ENCODE measurements at regions not wholly inside any gene's neighbourhood (a gene's known extent, or its start where the extent isn't known, plus 50 kb on each side); places are given as distances from the start of the nearest gene placed in this dataset.

- H3K36me3 ChIP-seq, result no peaks in the 10 kb centered on the region
- H3K27me3 ChIP-seq, result no peaks in the 10 kb centered on the region
- DNase-seq (ENCODE audit: low read depth in 1 of 2, low spot score in 1 of 2), result peak in 1 of 2 donors; percentile 82
- no peak overlapping the region for H3K4me3 ChIP-seq
- no peak overlapping the region for H3K27ac ChIP-seq
- H3K4me1 ChIP-seq (ENCODE audit: low read depth), result no peaks in the 10 kb centered on the region
- H3K9me3 ChIP-seq (ENCODE audit: low read depth), result no peaks in the 10 kb centered on the region
- TF ChIP-seq CTCF (IDR thresholded peaks at IDR 0.05; ENCODE audit: low read depth, low read length), result no peak
These were observed 96.0 kb upstream of the SLC38A4 start for GRCh38 chr12:46921764-46922133.

GRCh38 chr12:46926526-46926925 lies 100.7 kb upstream of the SLC38A4 start:
- Histone ChIP-seq H3K9me3 (ENCODE audit: low read depth) (no peaks in the 10 kb centered on the region), H3K4me1 (ENCODE audit: low read depth) (no peaks in the 10 kb centered on the region), H3K27ac (no peak overlapping the region), H3K27me3 (no peaks in the 10 kb centered on the region), H3K4me3 (no peak overlapping the region), H3K36me3 (no peaks in the 10 kb centered on the region)
- DNase-seq (ENCODE audit: low read depth in 1 of 2, low spot score in 1 of 2), result no peak
- TF ChIP-seq CTCF (IDR thresholded peaks at IDR 0.05; ENCODE audit: low read depth, low read length), result no peak

GRCh38 chr12:46930101-46930500 lies 104.3 kb upstream of the SLC38A4 start:
- TF ChIP-seq CTCF (IDR thresholded peaks at IDR 0.05; ENCODE audit: low read depth, low read length), result no peak
- Histone ChIP-seq H3K36me3 (no peaks in the 10 kb centered on the region), H3K9me3 (ENCODE audit: low read depth) (no peaks in the 10 kb centered on the region), H3K27ac (no peak overlapping the region), H3K4me1 (ENCODE audit: low read depth) (no peaks in the 10 kb centered on the region), H3K27me3 (no peaks in the 10 kb centered on the region), H3K4me3 (no peak overlapping the region)
- DNase-seq (ENCODE audit: low read depth in 1 of 2, low spot score in 1 of 2), result no peak

GRCh38 chr12:46933947-46934346 lies 108.2 kb upstream of the SLC38A4 start:
- H3K27me3 ChIP-seq, result no peaks in the 10 kb centered on the region
- DNase-seq (ENCODE audit: low read depth in 1 of 2, low spot score in 1 of 2), result peak; percentile 40 to 77
- no peaks in the 10 kb centered on the region for H3K9me3 ChIP-seq (ENCODE audit: low read depth)
- TF ChIP-seq CTCF (IDR thresholded peaks at IDR 0.05; ENCODE audit: low read depth, low read length), result peak; percentile 63
- H3K36me3 ChIP-seq, result no peaks in the 10 kb centered on the region
- H3K27ac ChIP-seq, result no peak overlapping the region
- no peaks in the 10 kb centered on the region for H3K4me1 ChIP-seq (ENCODE audit: low read depth)
- no peak overlapping the region for H3K4me3 ChIP-seq

GRCh38 chr12:46934374-46935111 lies 108.7 kb upstream of the SLC38A4 start:
- Histone ChIP-seq H3K27me3 (no peaks in the 10 kb centered on the region), H3K9me3 (ENCODE audit: low read depth) (no peaks in the 10 kb centered on the region), H3K4me1 (ENCODE audit: low read depth) (no peaks in the 10 kb centered on the region), H3K36me3 (no peaks in the 10 kb centered on the region), H3K27ac (no peak overlapping the region), H3K4me3 (no peak overlapping the region)
- no peak for TF ChIP-seq CTCF (IDR thresholded peaks at IDR 0.05; ENCODE audit: low read depth, low read length)
- no peak for DNase-seq (ENCODE audit: low read depth in 1 of 2, low spot score in 1 of 2)

Data from cardiac muscle cell (in vitro differentiated cells and primary cell).